ENCODE measurements at regions not wholly inside any gene's neighbourhood (a gene's known extent, or its start where the extent isn't known, plus 50 kb on each side); places are given as distances from the start of the nearest gene placed in this dataset.

DNA sequence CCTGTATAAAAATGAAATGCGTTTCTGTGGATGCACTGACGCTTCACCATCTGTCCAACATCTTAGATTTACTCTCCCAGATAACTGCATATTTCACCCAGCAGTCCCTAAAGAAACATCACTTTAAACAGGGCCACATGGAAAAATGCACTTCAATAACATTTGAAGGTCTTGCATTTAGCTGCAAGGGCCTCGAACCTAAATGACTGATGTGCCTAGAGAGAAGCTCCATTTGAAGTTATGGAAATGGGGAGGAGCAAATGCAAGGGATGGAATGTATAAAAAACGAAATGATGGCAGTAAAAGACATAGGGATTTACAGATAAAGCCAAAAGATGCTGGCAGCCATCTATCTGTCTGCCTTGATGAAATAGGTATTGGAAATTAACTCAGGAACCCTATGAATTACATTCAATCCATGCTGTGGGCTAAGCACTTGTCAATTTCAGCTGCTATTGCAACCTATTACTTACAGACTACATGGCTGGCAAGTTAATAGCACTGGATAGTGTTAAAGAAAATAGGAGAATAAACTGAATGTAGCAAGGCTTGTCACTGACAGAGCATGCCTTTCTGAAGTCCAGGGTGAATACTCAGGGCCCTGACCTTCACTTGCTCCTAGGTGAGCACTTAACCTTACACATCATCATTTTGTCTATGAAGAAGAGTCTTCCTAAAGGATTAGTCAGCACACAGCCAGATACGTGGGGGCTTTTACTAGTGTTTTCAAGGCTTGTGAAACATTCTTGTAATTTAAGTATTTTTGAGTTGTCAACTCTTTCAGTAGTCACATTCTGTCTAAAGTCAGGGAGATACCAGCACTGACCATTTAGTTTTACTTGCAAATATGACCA, 963.4 kb downstream of the PCDH17 start (continued):
- no peak for TF ChIP-seq PREB (CRISPR knock-in tag; IDR thresholded peaks at IDR 0.05; ENCODE audit: borderline replicate concordance)

DNA sequence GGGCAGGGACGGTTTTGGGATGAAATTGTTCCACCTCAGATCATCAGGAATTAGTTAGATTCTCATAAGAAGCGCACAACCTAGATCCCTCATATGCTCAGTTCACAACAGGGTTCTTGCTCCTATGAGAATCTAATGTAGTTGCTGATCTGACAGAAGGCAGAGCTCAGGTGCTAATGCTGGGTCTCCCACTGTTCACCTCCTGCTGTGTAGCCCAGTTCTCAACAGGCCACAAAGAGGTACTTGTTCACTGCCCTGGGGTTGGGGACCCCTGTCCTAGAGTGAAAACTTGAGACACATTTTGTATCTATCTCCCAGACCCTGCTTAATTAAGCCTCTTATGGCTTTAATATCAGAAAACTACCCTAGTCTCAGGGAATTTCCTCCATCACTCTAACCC, 966.0 kb downstream of the PCDH17 start:
- Mint-ChIP-seq H3K9me3 (no peaks in the 10 kb centered on the region), H3K27ac (no peak overlapping the region), H3K27me3 (ENCODE audit: low read depth) (no peaks in the 10 kb centered on the region), H3K4me1 (peaks cover 20% of the 10 kb centered on the region), H3K4me3 (no peak overlapping the region), H3K36me3 (no peaks in the 10 kb centered on the region)
- CTCF ChIA-PET = no interaction called here
- POLR2A ChIA-PET = no interaction called here
- ATAC-seq = no peak
- TF ChIP-seq ZNF423 (CRISPR knock-in tag; IDR thresholded peaks at IDR 0.05) (peak; percentile 69), NFE2L1 (CRISPR knock-in tag; IDR thresholded peaks at IDR 0.05) (no peak)
- DNase-seq (ENCODE audit: low spot score) = no peak

- TF ChIP-seq, protein P1, sequence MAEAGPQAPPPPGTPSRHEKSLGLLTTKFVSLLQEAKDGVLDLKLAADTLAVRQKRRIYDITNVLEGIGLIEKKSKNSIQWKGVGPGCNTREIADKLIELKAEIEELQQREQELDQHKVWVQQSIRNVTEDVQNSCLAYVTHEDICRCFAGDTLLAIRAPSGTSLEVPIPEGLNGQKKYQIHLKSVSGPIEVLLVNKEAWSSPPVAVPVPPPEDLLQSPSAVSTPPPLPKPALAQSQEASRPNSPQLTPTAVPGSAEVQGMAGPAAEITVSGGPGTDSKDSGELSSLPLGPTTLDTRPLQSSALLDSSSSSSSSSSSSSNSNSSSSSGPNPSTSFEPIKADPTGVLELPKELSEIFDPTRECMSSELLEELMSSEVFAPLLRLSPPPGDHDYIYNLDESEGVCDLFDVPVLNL (CRISPR knock-in tag; IDR thresholded peaks at IDR 0.05; ENCODE audit: borderline replicate concordance, low read depth) = no peak
- TF ChIP-seq FOXP1 (CRISPR knock-in tag; IDR thresholded peaks at IDR 0.05; ENCODE audit: borderline replicate concordance) (no peak), SOX15 (CRISPR knock-in tag; IDR thresholded peaks at IDR 0.05) (no peak), ZBTB43 (CRISPR knock-in tag; IDR thresholded peaks at IDR 0.05) (no peak), HMGA2 (CRISPR knock-in tag; IDR thresholded peaks at IDR 0.05) (no peak), PRRX2 (CRISPR knock-in tag; IDR thresholded peaks at IDR 0.05) (no peak), EMX1 (CRISPR knock-in tag; IDR thresholded peaks at IDR 0.05) (no peak), JAZF1 (CRISPR knock-in tag; IDR thresholded peaks at IDR 0.05) (no peak)
- TF ChIP-seq, protein P2, sequence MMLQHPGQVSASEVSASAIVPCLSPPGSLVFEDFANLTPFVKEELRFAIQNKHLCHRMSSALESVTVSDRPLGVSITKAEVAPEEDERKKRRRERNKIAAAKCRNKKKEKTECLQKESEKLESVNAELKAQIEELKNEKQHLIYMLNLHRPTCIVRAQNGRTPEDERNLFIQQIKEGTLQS (CRISPR knock-in tag; conservative IDR thresholded peaks at IDR 0.05) = no peak
- TF ChIP-seq, protein P3, sequence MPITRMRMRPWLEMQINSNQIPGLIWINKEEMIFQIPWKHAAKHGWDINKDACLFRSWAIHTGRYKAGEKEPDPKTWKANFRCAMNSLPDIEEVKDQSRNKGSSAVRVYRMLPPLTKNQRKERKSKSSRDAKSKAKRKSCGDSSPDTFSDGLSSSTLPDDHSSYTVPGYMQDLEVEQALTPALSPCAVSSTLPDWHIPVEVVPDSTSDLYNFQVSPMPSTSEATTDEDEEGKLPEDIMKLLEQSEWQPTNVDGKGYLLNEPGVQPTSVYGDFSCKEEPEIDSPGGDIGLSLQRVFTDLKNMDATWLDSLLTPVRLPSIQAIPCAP (CRISPR knock-in tag; IDR thresholded peaks at IDR 0.05) = no peak
- no peaks in the 10 kb centered on the region for H3K9me3 Mint-ChIP-seq
- DNase-seq (ENCODE audit: low spot score) (no peak), ATAC-seq (no peak)
- H3K27ac Mint-ChIP-seq = no peak overlapping the region
- H3K27me3 Mint-ChIP-seq (ENCODE audit: low read depth) = no peaks in the 10 kb centered on the region
- POLR2A ChIA-PET = no interaction called here
- no peaks in the 10 kb centered on the region for H3K36me3 Mint-ChIP-seq
- CTCF ChIA-PET = no interaction called here
- H3K4me3 Mint-ChIP-seq = no peak overlapping the region
- H3K4me1 Mint-ChIP-seq = peaks cover 20% of the 10 kb centered on the region
Measured at GRCh38 chr13:58598241-58598640, 966.7 kb downstream of the PCDH17 start.

DNA sequence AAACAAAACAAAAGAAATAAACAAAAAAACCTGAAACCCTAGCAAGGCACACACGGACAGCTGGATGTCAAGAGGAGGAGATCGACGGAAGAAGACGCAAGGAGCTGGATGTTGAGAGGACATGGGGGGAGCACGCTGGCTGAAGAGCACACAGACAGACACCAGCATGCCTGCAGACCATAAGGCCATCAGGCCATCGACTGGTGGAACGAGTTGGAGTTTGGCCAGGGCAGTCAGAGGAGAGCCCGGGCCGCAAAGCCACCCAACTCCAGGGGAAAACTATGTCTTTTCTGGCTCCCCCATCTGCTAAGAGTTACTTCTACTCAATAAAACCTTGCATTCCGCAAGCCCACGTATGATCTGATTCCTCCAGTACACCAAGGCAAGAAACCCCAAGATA, 979.6 kb downstream of the PCDH17 start:
- H3K4me1 Mint-ChIP-seq = peaks cover 8% of the 10 kb centered on the region
- no peak overlapping the region for H3K4me3 Mint-ChIP-seq
- H3K36me3 Mint-ChIP-seq = no peaks in the 10 kb centered on the region
- DNase-seq (ENCODE audit: low spot score) = no peak
- H3K27ac Mint-ChIP-seq = no peak overlapping the region
- no peaks in the 10 kb centered on the region for H3K27me3 Mint-ChIP-seq (ENCODE audit: low read depth)
- ChIA-PET CTCF (no interaction called here), POLR2A (no interaction called here)
- peaks cover 19% of the 10 kb centered on the region for H3K9me3 Mint-ChIP-seq
- ATAC-seq = no peak; the same call in 1 of the 2 replicates
- TF ChIP-seq CREM (CRISPR knock-in tag; IDR thresholded peaks at IDR 0.05) = no peak
- TF ChIP-seq ETV6 (CRISPR knock-in tag; IDR thresholded peaks at IDR 0.05) = no peak
- TF ChIP-seq, protein P4, sequence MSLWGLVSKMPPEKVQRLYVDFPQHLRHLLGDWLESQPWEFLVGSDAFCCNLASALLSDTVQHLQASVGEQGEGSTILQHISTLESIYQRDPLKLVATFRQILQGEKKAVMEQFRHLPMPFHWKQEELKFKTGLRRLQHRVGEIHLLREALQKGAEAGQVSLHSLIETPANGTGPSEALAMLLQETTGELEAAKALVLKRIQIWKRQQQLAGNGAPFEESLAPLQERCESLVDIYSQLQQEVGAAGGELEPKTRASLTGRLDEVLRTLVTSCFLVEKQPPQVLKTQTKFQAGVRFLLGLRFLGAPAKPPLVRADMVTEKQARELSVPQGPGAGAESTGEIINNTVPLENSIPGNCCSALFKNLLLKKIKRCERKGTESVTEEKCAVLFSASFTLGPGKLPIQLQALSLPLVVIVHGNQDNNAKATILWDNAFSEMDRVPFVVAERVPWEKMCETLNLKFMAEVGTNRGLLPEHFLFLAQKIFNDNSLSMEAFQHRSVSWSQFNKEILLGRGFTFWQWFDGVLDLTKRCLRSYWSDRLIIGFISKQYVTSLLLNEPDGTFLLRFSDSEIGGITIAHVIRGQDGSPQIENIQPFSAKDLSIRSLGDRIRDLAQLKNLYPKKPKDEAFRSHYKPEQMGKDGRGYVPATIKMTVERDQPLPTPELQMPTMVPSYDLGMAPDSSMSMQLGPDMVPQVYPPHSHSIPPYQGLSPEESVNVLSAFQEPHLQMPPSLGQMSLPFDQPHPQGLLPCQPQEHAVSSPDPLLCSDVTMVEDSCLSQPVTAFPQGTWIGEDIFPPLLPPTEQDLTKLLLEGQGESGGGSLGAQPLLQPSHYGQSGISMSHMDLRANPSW (CRISPR knock-in tag; conservative IDR thresholded peaks at IDR 0.05; ENCODE audit: low read depth) = no peak
- no peak for TF ChIP-seq HMGA2 (CRISPR knock-in tag; IDR thresholded peaks at IDR 0.05)
- no peak for TF ChIP-seq NFYB (CRISPR knock-in tag; conservative IDR thresholded peaks at IDR 0.05; ENCODE audit: low read depth)
- TF ChIP-seq, protein P5, sequence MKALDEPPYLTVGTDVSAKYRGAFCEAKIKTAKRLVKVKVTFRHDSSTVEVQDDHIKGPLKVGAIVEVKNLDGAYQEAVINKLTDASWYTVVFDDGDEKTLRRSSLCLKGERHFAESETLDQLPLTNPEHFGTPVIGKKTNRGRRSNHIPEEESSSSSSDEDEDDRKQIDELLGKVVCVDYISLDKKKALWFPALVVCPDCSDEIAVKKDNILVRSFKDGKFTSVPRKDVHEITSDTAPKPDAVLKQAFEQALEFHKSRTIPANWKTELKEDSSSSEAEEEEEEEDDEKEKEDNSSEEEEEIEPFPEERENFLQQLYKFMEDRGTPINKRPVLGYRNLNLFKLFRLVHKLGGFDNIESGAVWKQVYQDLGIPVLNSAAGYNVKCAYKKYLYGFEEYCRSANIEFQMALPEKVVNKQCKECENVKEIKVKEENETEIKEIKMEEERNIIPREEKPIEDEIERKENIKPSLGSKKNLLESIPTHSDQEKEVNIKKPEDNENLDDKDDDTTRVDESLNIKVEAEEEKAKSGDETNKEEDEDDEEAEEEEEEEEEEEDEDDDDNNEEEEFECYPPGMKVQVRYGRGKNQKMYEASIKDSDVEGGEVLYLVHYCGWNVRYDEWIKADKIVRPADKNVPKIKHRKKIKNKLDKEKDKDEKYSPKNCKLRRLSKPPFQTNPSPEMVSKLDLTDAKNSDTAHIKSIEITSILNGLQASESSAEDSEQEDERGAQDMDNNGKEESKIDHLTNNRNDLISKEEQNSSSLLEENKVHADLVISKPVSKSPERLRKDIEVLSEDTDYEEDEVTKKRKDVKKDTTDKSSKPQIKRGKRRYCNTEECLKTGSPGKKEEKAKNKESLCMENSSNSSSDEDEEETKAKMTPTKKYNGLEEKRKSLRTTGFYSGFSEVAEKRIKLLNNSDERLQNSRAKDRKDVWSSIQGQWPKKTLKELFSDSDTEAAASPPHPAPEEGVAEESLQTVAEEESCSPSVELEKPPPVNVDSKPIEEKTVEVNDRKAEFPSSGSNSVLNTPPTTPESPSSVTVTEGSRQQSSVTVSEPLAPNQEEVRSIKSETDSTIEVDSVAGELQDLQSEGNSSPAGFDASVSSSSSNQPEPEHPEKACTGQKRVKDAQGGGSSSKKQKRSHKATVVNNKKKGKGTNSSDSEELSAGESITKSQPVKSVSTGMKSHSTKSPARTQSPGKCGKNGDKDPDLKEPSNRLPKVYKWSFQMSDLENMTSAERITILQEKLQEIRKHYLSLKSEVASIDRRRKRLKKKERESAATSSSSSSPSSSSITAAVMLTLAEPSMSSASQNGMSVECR (CRISPR knock-in tag; IDR thresholded peaks at IDR 0.05; ENCODE audit: borderline replicate concordance) = no peak

All from WTC11 (cell line).